ENCODE measurements at regions not wholly inside any gene's neighbourhood (a gene's known extent, or its start where the extent isn't known, plus 50 kb on each side); places are given as distances from the start of the nearest gene placed in this dataset.

DNA sequence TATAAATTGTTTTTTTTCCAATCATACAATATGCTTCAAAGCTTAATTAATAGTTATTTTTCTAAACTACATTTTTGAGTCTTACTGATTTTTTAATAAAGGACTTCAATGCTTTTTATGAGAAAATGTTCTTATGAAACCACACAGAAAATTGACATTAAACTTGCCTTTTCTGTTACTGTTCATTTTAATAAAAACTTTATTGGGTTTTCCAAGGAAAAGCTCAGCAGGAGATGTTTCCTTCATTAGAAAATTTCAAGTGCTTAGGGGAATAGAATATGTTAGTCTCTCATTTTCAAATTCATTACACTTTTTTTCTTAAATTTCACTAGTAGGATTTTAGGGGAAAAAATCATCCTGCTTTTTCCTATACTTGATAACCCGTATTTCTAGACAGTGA lies 711.4 kb downstream of the DIPK2A start:
- Histone ChIP-seq H3K79me2 (ENCODE audit: control insufficient read depth, insufficient read depth, low read length) (no peaks in the 10 kb centered on the region), H3K27ac (ENCODE audit: insufficient read depth, low read length) (no peak overlapping the region), H3K4me1 (ENCODE audit: control insufficient read depth, extremely low read depth, insufficient read depth, low read length) (no peaks in the 10 kb centered on the region), H3K4me3 (replicated peaks in 1 of 4; ENCODE audit: control extremely low read depth in 1 of 4, insufficient read depth in 1 of 4, low read depth in 3 of 4, low read length in 4 of 4) (no peak overlapping the region), H4K20me1 (ENCODE audit: control insufficient read depth, extremely low read depth, insufficient read depth, low read length) (no peaks in the 10 kb centered on the region), H3K36me3 (ENCODE audit: control insufficient read depth, insufficient read depth, low read length) (no peaks in the 10 kb centered on the region), H3K27me3 (ENCODE audit: control insufficient read depth, insufficient read depth, low read length) (no peaks in the 10 kb centered on the region), H2AFZ (ENCODE audit: low read length) (no peak overlapping the region), H3K9ac (ENCODE audit: insufficient read depth, low read length) (no peak overlapping the region), H3K9me3 (ENCODE audit: control insufficient read depth, insufficient read depth, low read depth, low read length) (no peaks in the 10 kb centered on the region), H3K4me2 (ENCODE audit: extremely low read depth, insufficient read depth, low read length) (no peak overlapping the region)
- TF ChIP-seq, protein P1, sequence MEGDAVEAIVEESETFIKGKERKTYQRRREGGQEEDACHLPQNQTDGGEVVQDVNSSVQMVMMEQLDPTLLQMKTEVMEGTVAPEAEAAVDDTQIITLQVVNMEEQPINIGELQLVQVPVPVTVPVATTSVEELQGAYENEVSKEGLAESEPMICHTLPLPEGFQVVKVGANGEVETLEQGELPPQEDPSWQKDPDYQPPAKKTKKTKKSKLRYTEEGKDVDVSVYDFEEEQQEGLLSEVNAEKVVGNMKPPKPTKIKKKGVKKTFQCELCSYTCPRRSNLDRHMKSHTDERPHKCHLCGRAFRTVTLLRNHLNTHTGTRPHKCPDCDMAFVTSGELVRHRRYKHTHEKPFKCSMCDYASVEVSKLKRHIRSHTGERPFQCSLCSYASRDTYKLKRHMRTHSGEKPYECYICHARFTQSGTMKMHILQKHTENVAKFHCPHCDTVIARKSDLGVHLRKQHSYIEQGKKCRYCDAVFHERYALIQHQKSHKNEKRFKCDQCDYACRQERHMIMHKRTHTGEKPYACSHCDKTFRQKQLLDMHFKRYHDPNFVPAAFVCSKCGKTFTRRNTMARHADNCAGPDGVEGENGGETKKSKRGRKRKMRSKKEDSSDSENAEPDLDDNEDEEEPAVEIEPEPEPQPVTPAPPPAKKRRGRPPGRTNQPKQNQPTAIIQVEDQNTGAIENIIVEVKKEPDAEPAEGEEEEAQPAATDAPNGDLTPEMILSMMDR (conservative IDR thresholded peaks at IDR 0.05 in 1 of 2, IDR thresholded peaks at IDR 0.05 in 1 of 2; ENCODE audit: low read depth in 1 of 2, low read length in 2 of 2) = no peak
- TF ChIP-seq EZH2 (IDR thresholded peaks at IDR 0.05; ENCODE audit: low read length, missing control alignments) = no peak
- DNase-seq (ENCODE audit: low read depth in 2 of 2) = no peak

DNA sequence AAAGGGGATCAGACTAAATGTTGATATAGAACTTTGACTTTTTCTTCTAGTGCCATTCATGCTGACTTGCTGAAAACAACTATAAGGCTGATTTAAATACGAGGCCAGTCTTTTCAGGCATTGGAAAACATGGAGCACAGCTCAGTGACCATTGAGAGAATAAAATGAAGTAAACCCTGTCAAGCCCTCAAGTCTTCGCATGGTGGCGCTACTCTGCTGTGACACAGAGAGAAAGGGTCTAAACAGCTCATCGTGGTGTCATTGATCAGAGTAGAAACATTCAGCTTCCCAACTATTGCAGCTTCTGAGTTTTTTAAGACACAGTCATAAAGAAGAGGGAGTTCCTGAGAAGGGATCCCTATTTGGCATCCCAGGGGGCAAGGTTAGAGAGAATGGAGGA lies 716.2 kb downstream of the DIPK2A start:
- Histone ChIP-seq H3K36me3 (ENCODE audit: control insufficient read depth, insufficient read depth, low read length) (no peaks in the 10 kb centered on the region), H3K9me3 (ENCODE audit: control insufficient read depth, insufficient read depth, low read depth, low read length) (no peaks in the 10 kb centered on the region), H4K20me1 (ENCODE audit: control insufficient read depth, extremely low read depth, insufficient read depth, low read length) (no peaks in the 10 kb centered on the region), H3K79me2 (ENCODE audit: control insufficient read depth, insufficient read depth, low read length) (no peaks in the 10 kb centered on the region), H3K27me3 (ENCODE audit: control insufficient read depth, insufficient read depth, low read length) (no peaks in the 10 kb centered on the region), H3K4me3 (replicated peaks in 1 of 4; ENCODE audit: control extremely low read depth in 1 of 4, insufficient read depth in 1 of 4, low read depth in 3 of 4, low read length in 4 of 4) (no peak overlapping the region), H3K9ac (ENCODE audit: insufficient read depth, low read length) (no peak overlapping the region), H3K4me2 (ENCODE audit: extremely low read depth, insufficient read depth, low read length) (no peak overlapping the region), H2AFZ (ENCODE audit: low read length) (no peak overlapping the region), H3K27ac (ENCODE audit: insufficient read depth, low read length) (no peak overlapping the region), H3K4me1 (ENCODE audit: control insufficient read depth, extremely low read depth, insufficient read depth, low read length) (no peaks in the 10 kb centered on the region)
- no peak for DNase-seq (ENCODE audit: low read depth in 2 of 2)
- no peak for TF ChIP-seq EZH2 (IDR thresholded peaks at IDR 0.05; ENCODE audit: low read length, missing control alignments)
- TF ChIP-seq, protein P1 (conservative IDR thresholded peaks at IDR 0.05 in 1 of 2, IDR thresholded peaks at IDR 0.05 in 1 of 2; ENCODE audit: low read depth in 1 of 2, low read length in 2 of 2) = no peak

DNA sequence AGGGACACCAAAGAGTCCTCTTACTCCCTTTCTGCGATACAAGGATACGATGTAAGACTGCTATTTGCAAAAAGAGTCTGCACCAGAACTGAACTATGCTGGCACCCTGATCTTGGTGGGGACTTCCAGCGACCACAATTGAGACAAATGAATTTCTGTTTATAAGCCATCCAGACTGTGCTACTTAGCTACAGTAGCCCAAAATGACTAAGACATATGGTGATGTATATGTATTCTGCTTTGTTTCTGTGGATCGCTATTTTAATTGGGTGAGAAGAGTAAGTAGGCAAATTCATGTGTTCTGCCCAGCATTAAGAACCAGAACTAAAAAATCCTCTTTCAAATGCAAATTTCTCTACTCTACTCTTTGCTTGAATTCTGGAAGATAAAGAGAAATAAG lies 720.9 kb downstream of the DIPK2A start:
- Histone ChIP-seq H3K9ac (ENCODE audit: insufficient read depth, low read length) (no peak overlapping the region), H3K4me1 (ENCODE audit: control insufficient read depth, extremely low read depth, insufficient read depth, low read length) (no peaks in the 10 kb centered on the region), H2AFZ (ENCODE audit: low read length) (no peak overlapping the region), H3K4me3 (replicated peaks in 1 of 4; ENCODE audit: control extremely low read depth in 1 of 4, insufficient read depth in 1 of 4, low read depth in 3 of 4, low read length in 4 of 4) (no peak overlapping the region), H3K27me3 (ENCODE audit: control insufficient read depth, insufficient read depth, low read length) (no peaks in the 10 kb centered on the region), H4K20me1 (ENCODE audit: control insufficient read depth, extremely low read depth, insufficient read depth, low read length) (no peaks in the 10 kb centered on the region), H3K4me2 (ENCODE audit: extremely low read depth, insufficient read depth, low read length) (no peak overlapping the region), H3K79me2 (ENCODE audit: control insufficient read depth, insufficient read depth, low read length) (no peaks in the 10 kb centered on the region), H3K9me3 (ENCODE audit: control insufficient read depth, insufficient read depth, low read depth, low read length) (no peaks in the 10 kb centered on the region), H3K36me3 (ENCODE audit: control insufficient read depth, insufficient read depth, low read length) (no peaks in the 10 kb centered on the region), H3K27ac (ENCODE audit: insufficient read depth, low read length) (no peak overlapping the region)
- no peak for DNase-seq (ENCODE audit: low read depth in 2 of 2)
- TF ChIP-seq EZH2 (IDR thresholded peaks at IDR 0.05; ENCODE audit: low read length, missing control alignments) = no peak
- TF ChIP-seq, protein P1 (conservative IDR thresholded peaks at IDR 0.05 in 1 of 2, IDR thresholded peaks at IDR 0.05 in 1 of 2; ENCODE audit: low read depth in 1 of 2, low read length in 2 of 2) = no peak
